HepG2 (cell line): ENCODE measurements at regions not wholly inside any gene's neighbourhood (a gene's known extent, or its start where the extent isn't known, plus 50 kb on each side); places are given as distances from the start of the nearest gene placed in this dataset.

Source experiments
- AGO2 ChIP-seq: fragments of 200-400 bp; formaldehyde crosslinking; optimal IDR thresholded peaks from 2 replicates; pipeline ENCODE3; 2017; ENCODE audit warnings: mild to moderate bottlenecking, low read depth, low read length, moderate library complexity
- CENPX ChIP-seq: sonication (generic); formaldehyde crosslinking; IDR thresholded peaks from 2 replicates; pipeline ENCODE4 v1.9.0; 2021; ENCODE audit warnings: mild to moderate bottlenecking, missing genetic modification reagents, moderate library complexity
- HMGXB3 ChIP-seq: sonication (generic); formaldehyde crosslinking; IDR thresholded peaks from 2 replicates; pipeline ENCODE4 v1.4.0; 2020; ENCODE audit warnings: missing genetic modification reagents, borderline replicate concordance
- HNRNPK ChIP-seq: fragments of 200-400 bp; formaldehyde crosslinking; IDR thresholded peaks from 2 replicates; pipeline ENCODE4 v1.6.1; 2018; ENCODE audit warnings: low read length, low read depth, moderate library complexity, mild to moderate bottlenecking; ENCODE audit not compliant: poor library complexity, severe bottlenecking
- MZF1 ChIP-seq: sonication (generic); formaldehyde crosslinking; IDR thresholded peaks from 2 replicates; pipeline ENCODE4 v1.8.1; 2023; ENCODE audit warnings: mild to moderate bottlenecking, missing genetic modification reagents, borderline replicate concordance
- NCOA2 ChIP-seq: sonication (generic); formaldehyde crosslinking; IDR thresholded peaks from 2 replicates; pipeline ENCODE4 v1.8.0; 2022; ENCODE audit warnings: inconsistent platforms
- STAT5B ChIP-seq: sonication (generic); formaldehyde crosslinking; IDR thresholded peaks from 2 replicates; pipeline ENCODE4 v1.4.0; 2020; ENCODE audit warnings: missing genetic modification reagents
- ZSCAN25 ChIP-seq: sonication (generic); formaldehyde crosslinking; IDR thresholded peaks from 2 replicates; pipeline ENCODE4 v1.8.0; 2022; ENCODE audit warnings: mild to moderate bottlenecking, missing genetic modification reagents
- TF ChIP-seq, protein P1 (sequence below): sonication (generic); formaldehyde crosslinking; conservative IDR thresholded peaks from 2 replicates; pipeline ENCODE4 v1.8.1; 2023; ENCODE audit warnings: missing genetic modification reagents

DNA sequence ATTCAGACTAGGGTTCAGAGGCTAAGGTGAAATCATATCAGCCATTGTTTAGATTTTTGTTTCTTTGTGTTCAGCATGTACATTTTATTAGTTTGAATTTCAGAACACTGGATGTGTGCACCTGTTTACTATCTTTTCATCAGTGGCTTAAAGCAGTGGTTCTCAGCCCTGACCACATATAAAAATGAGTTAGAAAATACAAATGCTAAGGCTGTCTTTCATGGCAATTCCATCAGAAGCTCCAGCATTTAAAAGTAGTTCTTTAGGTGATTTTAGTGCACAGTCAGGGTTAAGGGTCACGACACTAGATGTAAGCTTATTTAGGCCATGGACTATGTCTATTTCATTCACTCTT is 213.5 kb downstream of the NECTIN3 start (continued):
- no peak for TF ChIP-seq HMGXB3 (CRISPR knock-in tag)
- TF ChIP-seq STAT5B: no peak
- TF ChIP-seq AGO2: no peak
- no peak for TF ChIP-seq HNRNPK
- TF ChIP-seq, protein P1, sequence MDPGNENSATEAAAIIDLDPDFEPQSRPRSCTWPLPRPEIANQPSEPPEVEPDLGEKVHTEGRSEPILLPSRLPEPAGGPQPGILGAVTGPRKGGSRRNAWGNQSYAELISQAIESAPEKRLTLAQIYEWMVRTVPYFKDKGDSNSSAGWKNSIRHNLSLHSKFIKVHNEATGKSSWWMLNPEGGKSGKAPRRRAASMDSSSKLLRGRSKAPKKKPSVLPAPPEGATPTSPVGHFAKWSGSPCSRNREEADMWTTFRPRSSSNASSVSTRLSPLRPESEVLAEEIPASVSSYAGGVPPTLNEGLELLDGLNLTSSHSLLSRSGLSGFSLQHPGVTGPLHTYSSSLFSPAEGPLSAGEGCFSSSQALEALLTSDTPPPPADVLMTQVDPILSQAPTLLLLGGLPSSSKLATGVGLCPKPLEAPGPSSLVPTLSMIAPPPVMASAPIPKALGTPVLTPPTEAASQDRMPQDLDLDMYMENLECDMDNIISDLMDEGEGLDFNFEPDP (CRISPR knock-in tag): no peak
- TF ChIP-seq CENPX (CRISPR knock-in tag): no peak
- TF ChIP-seq MZF1 (CRISPR knock-in tag): no peak
- TF ChIP-seq ZSCAN25 (CRISPR knock-in tag): no peak
- TF ChIP-seq NCOA2 (CRISPR knock-in tag): no peak
